GM19397 (cell line): ENCODE measurements at regions not wholly inside any gene's neighbourhood (a gene's known extent, or its start where the extent isn't known, plus 50 kb on each side); places are given as distances from the start of the nearest gene placed in this dataset.
"Not testable (repeated sequence)": the region's sequence is repeated elsewhere in the genome, so short reads cannot be mapped to it uniquely, and the experiment has no call there.

Experiments used
- ATAC-seq: cut with Tn5 transposase; IDR thresholded peaks from one replicate; pipeline ENCODE4 v1.9.1; 2021; ENCODE audit warnings: mild to moderate bottlenecking, moderate library complexity; ENCODE audit not compliant: unreplicated experiment

GRCh38 chr17:31721291-31722025, 137.6 kb downstream of the COPRS start:
- ATAC-seq, result no peak

DNA sequence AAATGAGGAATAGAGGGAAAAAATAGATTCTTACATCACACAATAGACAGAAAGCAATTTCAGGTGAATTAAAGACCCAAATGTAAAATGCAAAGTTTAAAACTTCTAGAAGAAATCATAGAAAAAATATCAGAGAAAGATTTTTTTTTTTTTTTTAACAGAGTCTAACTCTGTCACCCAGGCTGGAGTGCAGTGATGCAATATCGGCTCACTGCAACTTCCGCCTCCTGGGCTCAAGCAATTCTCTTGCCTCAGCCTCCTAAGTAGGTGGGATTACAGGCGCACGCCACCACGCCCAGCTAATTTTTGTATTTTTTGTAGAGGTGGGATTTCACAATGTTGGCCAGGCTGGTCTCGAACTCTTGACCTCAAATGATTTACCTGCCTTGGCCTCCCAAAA, 141.8 kb downstream of the COPRS start:
- ATAC-seq, result not testable (repeated sequence)

- no peak for ATAC-seq
These were observed 143.6 kb downstream of the COPRS start for GRCh38 chr17:31715446-31715845.

GRCh38 chr17:31704483-31704882, 154.6 kb downstream of the COPRS start:
- no peak for ATAC-seq

DNA sequence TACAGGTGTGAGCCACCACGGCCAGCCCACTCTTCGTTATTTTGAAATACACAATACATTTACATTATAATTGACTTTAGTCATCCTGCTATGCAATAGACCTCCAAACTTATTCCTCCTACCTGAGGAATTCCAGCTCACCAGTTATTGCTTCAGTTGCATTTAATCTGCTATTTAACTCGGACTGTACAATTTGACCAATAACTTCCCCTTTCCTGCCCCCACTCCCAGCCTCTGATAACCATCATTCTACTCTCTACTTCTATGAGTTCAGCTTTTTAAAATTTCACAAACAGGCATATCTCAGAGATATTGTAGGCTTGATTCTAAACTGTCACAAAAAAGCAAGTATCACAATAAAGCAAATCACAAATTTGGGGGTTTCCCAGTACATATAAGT, 157.0 kb downstream of the COPRS start:
- no peak for ATAC-seq

GRCh38 chr17:31700973-31701372, 158.1 kb downstream of the COPRS start:
- no peak for ATAC-seq

GRCh38 chr17:31699886-31700285, 159.2 kb downstream of the COPRS start:
- no peak for ATAC-seq

DNA sequence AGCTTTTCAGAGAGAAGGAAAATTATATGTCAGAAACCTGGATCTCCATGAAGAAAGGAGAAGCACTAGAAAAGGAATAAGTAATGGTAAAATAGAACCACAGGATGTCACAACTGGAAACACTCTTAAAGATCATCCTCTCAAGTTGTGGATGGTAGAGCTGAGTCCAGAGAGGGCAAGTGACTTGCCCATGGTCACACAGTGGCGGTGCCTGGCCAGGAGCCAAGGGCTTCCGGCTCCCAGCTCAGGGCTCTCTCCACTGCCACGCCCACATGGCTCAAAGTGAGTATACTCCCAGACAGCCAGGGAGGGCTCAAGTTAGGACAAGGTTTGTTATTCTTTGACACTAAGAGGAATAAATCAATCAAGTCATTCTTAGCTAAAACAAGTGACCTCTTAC, 159.8 kb downstream of the COPRS start:
- no peak for ATAC-seq

GRCh38 chr17:31698751-31699150, 160.3 kb downstream of the COPRS start:
- no peak for ATAC-seq

DNA sequence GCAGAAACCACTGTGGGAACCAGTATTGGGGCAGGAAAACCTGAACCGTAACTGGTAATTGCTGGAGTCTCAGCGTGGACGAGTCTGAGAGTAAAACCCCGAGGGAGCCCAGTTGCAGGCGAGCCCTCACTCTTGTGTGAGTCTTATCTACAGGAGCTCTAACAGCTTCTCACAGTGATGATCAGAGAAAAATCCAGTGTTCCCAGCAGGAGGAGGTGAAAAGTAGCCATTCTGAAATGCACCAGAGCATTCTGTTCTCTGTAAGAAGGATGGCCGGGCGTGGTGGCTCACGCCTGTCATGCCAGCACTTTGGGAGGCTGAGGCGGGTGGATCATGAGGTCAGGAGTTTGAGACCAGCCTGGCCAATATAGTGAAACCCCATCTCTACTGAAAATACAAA, 161.2 kb downstream of the COPRS start:
- no peak for ATAC-seq

GRCh38 chr17:31696703-31697325, 162.2 kb downstream of the COPRS start:
- ATAC-seq, result no peak

- no peak for ATAC-seq
These were observed 162.9 kb downstream of the COPRS start for GRCh38 chr17:31696184-31696602.

GRCh38 chr17:31695456-31696090, 163.5 kb downstream of the COPRS start:
- ATAC-seq, result no peak

DNA sequence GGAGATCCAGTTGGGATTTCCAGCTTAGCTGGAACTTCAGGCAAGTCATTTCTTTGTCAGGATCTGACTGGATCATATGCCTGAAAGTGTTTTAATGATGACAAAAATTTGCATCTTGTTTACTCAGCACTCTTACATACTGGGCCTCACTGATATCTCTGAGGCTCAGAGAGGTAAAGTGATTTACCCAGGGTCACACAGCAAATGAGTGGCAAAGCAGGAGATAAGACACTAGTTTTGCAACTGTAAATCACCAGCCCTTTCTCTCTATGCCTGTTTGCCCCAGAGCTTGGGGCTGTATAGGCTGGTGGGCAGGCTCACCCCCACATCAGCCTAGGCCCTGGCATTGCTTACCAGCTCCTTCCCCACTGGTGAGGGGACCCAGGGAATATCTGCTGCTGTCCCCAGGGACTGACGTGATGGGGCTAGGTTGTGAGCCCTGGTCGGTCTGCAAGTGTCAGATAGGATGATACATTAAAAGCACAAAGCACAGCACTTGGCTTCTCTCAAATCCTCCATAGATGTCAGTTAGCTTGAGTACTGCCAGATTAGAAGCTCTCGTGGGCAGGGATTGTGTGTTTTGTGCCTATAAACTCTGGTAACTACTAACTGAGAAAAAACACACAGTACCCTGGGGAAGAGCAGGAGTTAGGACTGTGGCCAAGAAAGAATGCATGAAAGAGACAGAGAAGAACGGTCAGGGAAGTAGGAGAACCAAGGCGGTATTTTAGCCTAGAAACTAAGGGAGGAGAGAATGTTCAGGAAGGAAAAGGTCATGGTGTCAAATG, 165.4 kb downstream of the COPRS start:
- ATAC-seq, result no peak

DNA sequence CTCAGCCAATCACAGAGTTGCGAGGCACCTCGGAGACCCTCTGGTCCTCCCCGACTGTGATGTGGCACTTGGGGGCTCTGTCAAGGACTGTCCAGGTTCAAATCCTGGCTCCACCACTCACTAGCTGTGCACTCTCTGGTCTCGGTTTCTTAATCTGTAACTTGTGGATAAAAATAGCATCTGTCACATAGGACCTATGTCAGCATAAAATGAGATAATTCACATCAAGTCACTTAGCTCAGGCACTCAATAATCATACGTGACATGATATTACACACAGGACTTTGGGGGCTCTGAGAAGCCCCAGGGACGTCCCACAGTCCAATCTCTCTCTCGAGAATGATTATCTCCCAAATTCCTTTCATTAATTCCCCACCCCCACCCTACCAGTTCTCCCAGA, 166.4 kb downstream of the COPRS start:
- no peak for ATAC-seq

DNA sequence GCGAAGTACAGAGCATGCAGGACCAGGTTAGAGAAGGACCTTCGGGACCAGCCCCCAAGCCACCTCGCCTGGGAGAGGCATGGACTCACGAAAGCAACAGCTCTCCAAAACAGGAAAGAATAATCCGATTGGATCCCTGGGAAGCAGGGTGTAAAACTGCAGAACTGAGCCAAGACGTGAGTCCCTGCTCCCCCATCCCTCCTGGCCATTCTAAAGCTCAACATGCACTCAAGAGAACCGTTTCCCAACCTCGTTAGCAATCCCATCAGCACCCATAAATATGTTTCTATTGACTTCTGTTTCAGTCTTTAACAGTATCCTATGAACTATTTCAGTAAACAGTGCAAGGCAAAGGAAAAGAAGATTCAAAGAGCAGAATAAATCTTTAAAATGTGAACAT, 167.0 kb downstream of the COPRS start:
- ATAC-seq, result no peak

DNA sequence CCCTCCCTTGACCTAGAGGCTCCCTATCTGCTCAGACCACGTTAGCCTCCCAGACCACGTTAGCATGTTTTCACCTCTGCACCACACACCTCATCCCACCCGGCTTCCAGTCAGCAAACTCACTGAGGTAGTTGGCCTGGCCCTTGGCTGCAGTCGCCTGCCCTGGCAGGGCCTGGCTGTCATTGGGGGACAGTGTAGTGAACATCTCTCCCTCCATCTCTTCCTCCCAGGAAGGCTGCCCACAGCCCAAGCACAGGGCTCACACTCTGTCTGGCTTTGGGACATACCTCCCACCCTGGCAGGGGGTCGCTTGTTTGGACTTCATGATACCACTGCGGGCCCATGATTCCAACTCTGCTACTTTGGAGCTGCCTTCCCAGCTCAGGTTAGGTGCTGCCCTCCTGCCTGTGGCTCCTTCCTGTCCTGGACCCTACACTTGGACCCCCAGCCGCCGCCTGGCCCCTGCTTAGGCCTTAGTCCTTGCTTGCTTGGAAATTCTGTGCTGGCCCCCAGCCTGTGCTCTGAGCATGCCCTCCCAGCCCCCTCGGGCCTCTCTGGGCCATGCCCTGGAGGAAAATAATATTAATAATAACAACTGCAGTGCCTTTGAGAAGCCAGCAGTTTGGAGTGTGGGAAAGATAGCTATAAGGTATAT, 167.7 kb downstream of the COPRS start:
- no peak for ATAC-seq

- ATAC-seq, result no peak
These were observed 168.9 kb downstream of the COPRS start for GRCh38 chr17:31690151-31690551.

- no peak for ATAC-seq
These were observed 170.3 kb downstream of the COPRS start for GRCh38 chr17:31688701-31689100.

DNA sequence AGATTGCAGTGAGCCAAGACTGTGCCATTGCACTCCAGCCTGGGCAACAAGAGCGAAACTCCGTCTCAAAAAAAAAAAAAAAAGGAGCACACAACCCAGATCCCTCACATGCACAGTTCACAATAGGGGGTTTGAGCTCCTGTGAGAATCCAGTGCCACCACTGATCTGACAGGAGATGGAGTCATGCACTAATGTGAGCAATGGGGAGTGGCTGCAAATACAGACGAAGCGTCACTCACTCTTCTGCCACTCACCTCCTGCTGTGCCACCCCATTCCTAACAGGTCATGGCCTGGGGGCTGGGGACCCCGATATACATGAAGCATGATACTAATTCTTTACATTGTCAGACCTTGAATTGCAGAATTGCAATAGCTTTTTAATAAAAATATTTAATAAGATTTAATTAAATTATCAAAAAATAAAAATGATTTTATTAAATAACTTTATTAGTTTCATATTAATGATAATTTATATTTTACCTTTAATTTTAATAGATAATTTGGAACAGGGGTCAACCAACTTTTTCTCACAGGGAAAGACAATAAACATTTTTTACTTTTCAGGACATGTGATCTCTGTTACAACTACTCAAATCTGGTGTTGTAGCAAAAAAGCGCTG, 171.4 kb downstream of the COPRS start:
- ATAC-seq, result no peak
